NT2/D1 (cell line): ENCODE measurements at regions not wholly inside any gene's neighbourhood (a gene's known extent, or its start where the extent isn't known, plus 50 kb on each side); places are given as distances from the start of the nearest gene placed in this dataset.

ENCODE experiments used
- YY1 ChIP-seq: IDR thresholded peaks from 2 replicates; pipeline ENCODE4 v1.6.1; 2011; ENCODE audit not compliant: insufficient read length, insufficient read depth
- ZNF274 ChIP-seq: IDR thresholded peaks from 2 replicates; pipeline ENCODE4 v1.6.1; 2011; ENCODE audit warnings: mild to moderate bottlenecking, low read depth, low read length

GRCh38 chr9:121556580-121556979, 56.9 kb upstream of the GGTA1 start:
- TF ChIP-seq ZNF274 (no peak), YY1 (no peak)
